ENCODE measurements at regions not wholly inside any gene's neighbourhood (a gene's known extent, or its start where the extent isn't known, plus 50 kb on each side); places are given as distances from the start of the nearest gene placed in this dataset.

DNA sequence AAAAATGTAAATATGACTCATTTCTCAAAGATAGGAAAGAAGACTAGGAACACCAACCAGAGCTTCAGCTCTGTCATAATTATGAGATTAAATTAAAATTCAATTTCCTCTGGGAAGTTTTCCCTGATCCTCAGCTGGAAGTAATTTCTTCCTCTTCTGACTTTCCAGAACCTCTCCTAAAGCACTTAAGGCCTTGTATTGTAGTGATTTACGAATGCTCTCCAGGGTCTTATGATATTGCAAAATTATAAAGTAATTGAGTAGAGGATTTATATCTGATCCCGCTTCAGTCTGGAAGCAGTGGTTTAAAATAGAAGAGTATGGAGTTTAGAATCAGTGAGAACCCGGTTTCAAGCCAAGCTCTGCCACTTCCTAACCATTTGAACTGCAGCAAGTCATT, 279.8 kb downstream of the ZPLD1 start (continued):
- TF ChIP-seq, protein P1, sequence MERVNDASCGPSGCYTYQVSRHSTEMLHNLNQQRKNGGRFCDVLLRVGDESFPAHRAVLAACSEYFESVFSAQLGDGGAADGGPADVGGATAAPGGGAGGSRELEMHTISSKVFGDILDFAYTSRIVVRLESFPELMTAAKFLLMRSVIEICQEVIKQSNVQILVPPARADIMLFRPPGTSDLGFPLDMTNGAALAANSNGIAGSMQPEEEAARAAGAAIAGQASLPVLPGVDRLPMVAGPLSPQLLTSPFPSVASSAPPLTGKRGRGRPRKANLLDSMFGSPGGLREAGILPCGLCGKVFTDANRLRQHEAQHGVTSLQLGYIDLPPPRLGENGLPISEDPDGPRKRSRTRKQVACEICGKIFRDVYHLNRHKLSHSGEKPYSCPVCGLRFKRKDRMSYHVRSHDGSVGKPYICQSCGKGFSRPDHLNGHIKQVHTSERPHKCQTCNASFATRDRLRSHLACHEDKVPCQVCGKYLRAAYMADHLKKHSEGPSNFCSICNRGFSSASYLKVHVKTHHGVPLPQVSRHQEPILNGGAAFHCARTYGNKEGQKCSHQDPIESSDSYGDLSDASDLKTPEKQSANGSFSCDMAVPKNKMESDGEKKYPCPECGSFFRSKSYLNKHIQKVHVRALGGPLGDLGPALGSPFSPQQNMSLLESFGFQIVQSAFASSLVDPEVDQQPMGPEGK (CRISPR knock-in tag; IDR thresholded peaks at IDR 0.05; ENCODE audit: borderline replicate concordance) = peak; percentile 84
- TF ChIP-seq ZNF8 (CRISPR knock-in tag; IDR thresholded peaks at IDR 0.05) = peak; percentile 49; the same call in 1 of the 2 replicates
- TF ChIP-seq, protein P2, sequence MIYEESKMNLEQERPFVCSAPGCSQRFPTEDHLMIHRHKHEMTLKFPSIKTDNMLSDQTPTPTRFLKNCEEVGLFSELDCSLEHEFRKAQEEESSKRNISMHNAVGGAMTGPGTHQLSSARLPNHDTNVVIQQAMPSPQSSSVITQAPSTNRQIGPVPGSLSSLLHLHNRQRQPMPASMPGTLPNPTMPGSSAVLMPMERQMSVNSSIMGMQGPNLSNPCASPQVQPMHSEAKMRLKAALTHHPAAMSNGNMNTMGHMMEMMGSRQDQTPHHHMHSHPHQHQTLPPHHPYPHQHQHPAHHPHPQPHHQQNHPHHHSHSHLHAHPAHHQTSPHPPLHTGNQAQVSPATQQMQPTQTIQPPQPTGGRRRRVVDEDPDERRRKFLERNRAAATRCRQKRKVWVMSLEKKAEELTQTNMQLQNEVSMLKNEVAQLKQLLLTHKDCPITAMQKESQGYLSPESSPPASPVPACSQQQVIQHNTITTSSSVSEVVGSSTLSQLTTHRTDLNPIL (CRISPR knock-in tag; IDR thresholded peaks at IDR 0.05; ENCODE audit: low read depth) = peak; percentile 73; the same call in 1 of the 2 replicates
- no peak for TF ChIP-seq BACH2 (CRISPR knock-in tag; IDR thresholded peaks at IDR 0.05; ENCODE audit: borderline replicate concordance)
- peak; percentile 89 for TF ChIP-seq SNAI2 (CRISPR knock-in tag; IDR thresholded peaks at IDR 0.05)
- peak; percentile 64; the same call in 1 of the 2 replicates for TF ChIP-seq ESRRG (CRISPR knock-in tag; IDR thresholded peaks at IDR 0.05)
- TF ChIP-seq ZC3H10 (CRISPR knock-in tag; IDR thresholded peaks at IDR 0.05) = peak; percentile 96
- no peak for TF ChIP-seq RARB (CRISPR knock-in tag; IDR thresholded peaks at IDR 0.05)

DNA sequence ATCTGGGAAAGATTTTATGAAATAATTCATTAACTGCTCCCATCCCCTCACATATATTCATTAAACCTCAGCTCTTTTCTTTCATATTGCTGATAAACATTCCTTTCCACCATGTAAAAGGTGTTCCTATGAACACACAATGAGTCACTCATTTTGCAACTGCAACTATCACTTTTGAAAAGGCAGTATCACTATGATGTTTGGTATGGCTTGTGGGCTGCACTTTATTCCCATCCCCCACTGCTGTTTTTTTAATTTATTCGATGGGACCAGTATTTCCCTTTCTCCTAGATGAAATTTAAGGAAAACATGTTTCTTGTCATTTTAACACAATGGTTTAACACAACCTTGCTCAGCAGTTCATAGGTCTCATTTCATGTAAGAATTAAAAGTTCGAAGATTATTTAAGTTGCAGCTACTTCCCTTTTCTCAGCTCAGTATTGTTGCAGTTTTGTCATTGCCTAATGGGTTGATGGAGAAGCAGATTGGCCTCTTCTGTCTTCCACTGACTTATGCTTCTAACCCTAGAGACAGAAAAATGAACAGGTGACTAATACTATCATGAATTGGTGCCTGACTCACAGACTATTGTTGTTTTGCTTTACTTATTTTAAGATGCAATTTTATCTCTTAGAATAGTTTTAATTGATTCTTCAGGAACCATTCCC, 280.3 kb downstream of the ZPLD1 start:
- no peak for TF ChIP-seq ZNF8 (CRISPR knock-in tag; IDR thresholded peaks at IDR 0.05)
- no peak for TF ChIP-seq TCF4 (CRISPR knock-in tag; IDR thresholded peaks at IDR 0.05; ENCODE audit: borderline replicate concordance)
- no peak for TF ChIP-seq ZFP30 (CRISPR knock-in tag; IDR thresholded peaks at IDR 0.05)
- no peak for TF ChIP-seq ARNTL (CRISPR knock-in tag; IDR thresholded peaks at IDR 0.05; ENCODE audit: borderline replicate concordance, low read depth)
- TF ChIP-seq PPARA (CRISPR knock-in tag; IDR thresholded peaks at IDR 0.05; ENCODE audit: borderline replicate concordance) = no peak
- no peak for TF ChIP-seq ZC3H10 (CRISPR knock-in tag; IDR thresholded peaks at IDR 0.05)
- TF ChIP-seq SNAI2 (CRISPR knock-in tag; IDR thresholded peaks at IDR 0.05) = no peak
- TF ChIP-seq ISL1 (CRISPR knock-in tag; IDR thresholded peaks at IDR 0.05) = no peak
- TF ChIP-seq ESRRG (CRISPR knock-in tag; IDR thresholded peaks at IDR 0.05) = no peak
- TF ChIP-seq GLIS3 (CRISPR knock-in tag; IDR thresholded peaks at IDR 0.05) = no peak
- TF ChIP-seq ZNF565 (CRISPR knock-in tag; conservative IDR thresholded peaks at IDR 0.05; ENCODE audit: low read depth) = no peak
- TF ChIP-seq CSDC2 (CRISPR knock-in tag; IDR thresholded peaks at IDR 0.05) = no peak
- no peak for TF ChIP-seq RARB (CRISPR knock-in tag; IDR thresholded peaks at IDR 0.05)
- no peak for TF ChIP-seq OSR1 (CRISPR knock-in tag; IDR thresholded peaks at IDR 0.05)
- TF ChIP-seq ZNF70 (CRISPR knock-in tag; IDR thresholded peaks at IDR 0.05) = no peak
- TF ChIP-seq, protein P3, sequence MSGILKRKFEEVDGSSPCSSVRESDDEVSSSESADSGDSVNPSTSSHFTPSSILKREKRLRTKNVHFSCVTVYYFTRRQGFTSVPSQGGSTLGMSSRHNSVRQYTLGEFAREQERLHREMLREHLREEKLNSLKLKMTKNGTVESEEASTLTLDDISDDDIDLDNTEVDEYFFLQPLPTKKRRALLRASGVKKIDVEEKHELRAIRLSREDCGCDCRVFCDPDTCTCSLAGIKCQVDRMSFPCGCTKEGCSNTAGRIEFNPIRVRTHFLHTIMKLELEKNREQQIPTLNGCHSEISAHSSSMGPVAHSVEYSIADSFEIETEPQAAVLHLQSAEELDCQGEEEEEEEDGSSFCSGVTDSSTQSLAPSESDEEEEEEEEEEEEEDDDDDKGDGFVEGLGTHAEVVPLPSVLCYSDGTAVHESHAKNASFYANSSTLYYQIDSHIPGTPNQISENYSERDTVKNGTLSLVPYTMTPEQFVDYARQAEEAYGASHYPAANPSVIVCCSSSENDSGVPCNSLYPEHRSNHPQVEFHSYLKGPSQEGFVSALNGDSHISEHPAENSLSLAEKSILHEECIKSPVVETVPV (CRISPR knock-in tag; IDR thresholded peaks at IDR 0.05) = no peak
- ATAC-seq = peak; percentile 62

DNA sequence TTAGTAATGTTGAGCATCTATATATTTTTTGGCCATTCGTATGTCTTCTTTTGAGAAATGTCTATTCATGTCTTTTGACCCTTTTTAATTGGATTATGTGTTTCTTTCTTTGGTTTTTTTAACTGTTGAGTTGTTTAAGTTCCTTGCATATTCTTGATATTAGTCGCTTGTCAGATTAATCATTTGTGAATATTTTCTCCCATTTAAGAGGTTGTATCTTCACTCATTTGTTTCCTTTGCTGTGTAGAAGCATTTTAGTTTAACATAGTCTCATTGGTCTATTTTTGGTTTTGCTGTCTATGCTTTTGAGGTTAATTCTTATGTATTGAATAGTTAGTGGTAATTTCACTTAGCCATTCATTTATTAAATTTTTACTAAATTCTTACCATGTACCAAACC, 283.8 kb downstream of the ZPLD1 start:
- no peak; the same call in 2 of the 3 replicates for ATAC-seq
- TF ChIP-seq SNAI2 (CRISPR knock-in tag; IDR thresholded peaks at IDR 0.05) = no peak
- TF ChIP-seq TOX (CRISPR knock-in tag; IDR thresholded peaks at IDR 0.05; ENCODE audit: borderline replicate concordance) = no peak
- no peak for TF ChIP-seq BACH2 (CRISPR knock-in tag; IDR thresholded peaks at IDR 0.05; ENCODE audit: borderline replicate concordance)
- TF ChIP-seq, protein P4, sequence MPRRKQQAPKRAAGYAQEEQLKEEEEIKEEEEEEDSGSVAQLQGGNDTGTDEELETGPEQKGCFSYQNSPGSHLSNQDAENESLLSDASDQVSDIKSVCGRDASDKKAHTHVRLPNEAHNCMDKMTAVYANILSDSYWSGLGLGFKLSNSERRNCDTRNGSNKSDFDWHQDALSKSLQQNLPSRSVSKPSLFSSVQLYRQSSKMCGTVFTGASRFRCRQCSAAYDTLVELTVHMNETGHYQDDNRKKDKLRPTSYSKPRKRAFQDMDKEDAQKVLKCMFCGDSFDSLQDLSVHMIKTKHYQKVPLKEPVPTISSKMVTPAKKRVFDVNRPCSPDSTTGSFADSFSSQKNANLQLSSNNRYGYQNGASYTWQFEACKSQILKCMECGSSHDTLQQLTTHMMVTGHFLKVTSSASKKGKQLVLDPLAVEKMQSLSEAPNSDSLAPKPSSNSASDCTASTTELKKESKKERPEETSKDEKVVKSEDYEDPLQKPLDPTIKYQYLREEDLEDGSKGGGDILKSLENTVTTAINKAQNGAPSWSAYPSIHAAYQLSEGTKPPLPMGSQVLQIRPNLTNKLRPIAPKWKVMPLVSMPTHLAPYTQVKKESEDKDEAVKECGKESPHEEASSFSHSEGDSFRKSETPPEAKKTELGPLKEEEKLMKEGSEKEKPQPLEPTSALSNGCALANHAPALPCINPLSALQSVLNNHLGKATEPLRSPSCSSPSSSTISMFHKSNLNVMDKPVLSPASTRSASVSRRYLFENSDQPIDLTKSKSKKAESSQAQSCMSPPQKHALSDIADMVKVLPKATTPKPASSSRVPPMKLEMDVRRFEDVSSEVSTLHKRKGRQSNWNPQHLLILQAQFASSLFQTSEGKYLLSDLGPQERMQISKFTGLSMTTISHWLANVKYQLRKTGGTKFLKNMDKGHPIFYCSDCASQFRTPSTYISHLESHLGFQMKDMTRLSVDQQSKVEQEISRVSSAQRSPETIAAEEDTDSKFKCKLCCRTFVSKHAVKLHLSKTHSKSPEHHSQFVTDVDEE (CRISPR knock-in tag; IDR thresholded peaks at IDR 0.05) = no peak
- no peak for TF ChIP-seq ZNF8 (CRISPR knock-in tag; IDR thresholded peaks at IDR 0.05)
- TF ChIP-seq, protein P5, sequence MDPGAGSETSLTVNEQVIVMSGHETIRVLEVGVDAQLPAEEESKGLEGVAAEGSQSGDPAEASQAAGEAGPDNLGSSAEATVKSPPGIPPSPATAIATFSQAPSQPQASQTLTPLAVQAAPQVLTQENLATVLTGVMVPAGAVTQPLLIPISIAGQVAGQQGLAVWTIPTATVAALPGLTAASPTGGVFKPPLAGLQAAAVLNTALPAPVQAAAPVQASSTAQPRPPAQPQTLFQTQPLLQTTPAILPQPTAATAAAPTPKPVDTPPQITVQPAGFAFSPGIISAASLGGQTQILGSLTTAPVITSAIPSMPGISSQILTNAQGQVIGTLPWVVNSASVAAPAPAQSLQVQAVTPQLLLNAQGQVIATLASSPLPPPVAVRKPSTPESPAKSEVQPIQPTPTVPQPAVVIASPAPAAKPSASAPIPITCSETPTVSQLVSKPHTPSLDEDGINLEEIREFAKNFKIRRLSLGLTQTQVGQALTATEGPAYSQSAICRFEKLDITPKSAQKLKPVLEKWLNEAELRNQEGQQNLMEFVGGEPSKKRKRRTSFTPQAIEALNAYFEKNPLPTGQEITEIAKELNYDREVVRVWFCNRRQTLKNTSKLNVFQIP (CRISPR knock-in tag; IDR thresholded peaks at IDR 0.05; ENCODE audit: borderline replicate concordance, low read depth) = no peak
- no peak for TF ChIP-seq CSDC2 (CRISPR knock-in tag; IDR thresholded peaks at IDR 0.05)
- TF ChIP-seq, protein P1 (CRISPR knock-in tag; IDR thresholded peaks at IDR 0.05; ENCODE audit: borderline replicate concordance) = no peak
- TF ChIP-seq, protein P3 (CRISPR knock-in tag; IDR thresholded peaks at IDR 0.05) = no peak
- TF ChIP-seq TCF4 (CRISPR knock-in tag; IDR thresholded peaks at IDR 0.05; ENCODE audit: borderline replicate concordance) = no peak
- TF ChIP-seq ZFP30 (CRISPR knock-in tag; IDR thresholded peaks at IDR 0.05) = no peak
- TF ChIP-seq OSR1 (CRISPR knock-in tag; IDR thresholded peaks at IDR 0.05) = no peak
- TF ChIP-seq ISL1 (CRISPR knock-in tag; IDR thresholded peaks at IDR 0.05) = no peak
- TF ChIP-seq ZNF70 (CRISPR knock-in tag; IDR thresholded peaks at IDR 0.05) = no peak
